Spleen (tissue), 7 donors: ENCODE measurements at regions not wholly inside any gene's neighbourhood (a gene's known extent, or its start where the extent isn't known, plus 50 kb on each side); places are given as distances from the start of the nearest gene placed in this dataset.

Source experiments
- CTCF ChIP-seq, 11 experiments: fragments of 200-600 bp in 7 of 11; fragments of 450-650 bp in 4 of 11; sonication (generic) in 4 of 11; IDR thresholded peaks in 8 of 11; conservative IDR thresholded peaks in 3 of 11; 1 replicate in 7 of 11; 2 replicates in 4 of 11; pipeline versions ENCODE4 v1.4.0 to v1.8.0; 2016 to 2021; ENCODE audit warnings: antibody characterized with exemption in 11 of 11, inconsistent platforms in 4 of 11, mild to moderate bottlenecking in 1 of 11
- POLR2A ChIP-seq, 3 donors: fragments of 450-650 bp; IDR thresholded peaks; one replicate each; pipeline ENCODE4 v1.5.1; 2017; ENCODE audit warnings: antibody characterized with exemption in 3 of 3, mild to moderate bottlenecking in 1 of 3
- donor health status: DM: no; HTN: no; CAD: no; lungs with moderate emphysema.
- donor health status: DM: no; HTN: no; CAD: no.
- donor health status: DM: no; HTN: no; CAD: no.

GRCh38 chr7:46068159-46068558 is 147.1 kb upstream of the IGFBP3 start:
- TF ChIP-seq CTCF (IDR thresholded peaks at IDR 0.05 in 8 of 11, conservative IDR thresholded peaks at IDR 0.05 in 3 of 11), result no peak
- no peak for TF ChIP-seq POLR2A (IDR thresholded peaks at IDR 0.05)
